ENCODE measurements at regions not wholly inside any gene's neighbourhood (a gene's known extent, or its start where the extent isn't known, plus 50 kb on each side); places are given as distances from the start of the nearest gene placed in this dataset.

- no peak for TF ChIP-seq CTCF (IDR thresholded peaks at IDR 0.05; ENCODE audit: low read depth, low read length)
- no peak for TF ChIP-seq MAX (IDR thresholded peaks at IDR 0.05; ENCODE audit: low read depth, low read length)
- no peak for TF ChIP-seq POLR2A (IDR thresholded peaks at IDR 0.05; ENCODE audit: extremely low read depth, insufficient read length)
- no peak for TF ChIP-seq MYC (IDR thresholded peaks at IDR 0.05; ENCODE audit: low read depth, low read length)
- no peak overlapping the region for H3K4me3 ChIP-seq (ENCODE audit: low read depth, low read length)
- DNase-seq (ENCODE audit: low read depth), result peak; percentile 24
These were observed 567.5 kb downstream of the TBC1D22A start for GRCh38 chr22:47329727-47330650.

- DNase-seq (ENCODE audit: low read depth), result peak; percentile 95
- no peak overlapping the region for H3K4me3 ChIP-seq (ENCODE audit: low read depth, low read length)
- peak; percentile 42; the same call in 1 of the 2 replicates for TF ChIP-seq MYC (IDR thresholded peaks at IDR 0.05; ENCODE audit: low read depth, low read length)
- peak; percentile 51 for TF ChIP-seq MAX (IDR thresholded peaks at IDR 0.05; ENCODE audit: low read depth, low read length)
- no peak for TF ChIP-seq CTCF (IDR thresholded peaks at IDR 0.05; ENCODE audit: low read depth, low read length)
- no peak for TF ChIP-seq POLR2A (IDR thresholded peaks at IDR 0.05; ENCODE audit: extremely low read depth, insufficient read length)
These were observed 566.2 kb downstream of the TBC1D22A start for GRCh38 chr22:47328550-47329243.

- DNase-seq (ENCODE audit: low read depth), result no peak
- TF ChIP-seq POLR2A (IDR thresholded peaks at IDR 0.05; ENCODE audit: extremely low read depth, insufficient read length), result no peak
- no peak for TF ChIP-seq MYC (IDR thresholded peaks at IDR 0.05; ENCODE audit: low read depth, low read length)
- no peak for TF ChIP-seq CTCF (IDR thresholded peaks at IDR 0.05; ENCODE audit: low read depth, low read length)
- TF ChIP-seq MAX (IDR thresholded peaks at IDR 0.05; ENCODE audit: low read depth, low read length), result no peak
- no peak overlapping the region for H3K4me3 ChIP-seq (ENCODE audit: low read depth, low read length)
These were observed 564.8 kb downstream of the TBC1D22A start for GRCh38 chr22:47327241-47327640.

GRCh38 chr22:47325249-47325648 is 562.8 kb downstream of the TBC1D22A start:
- H3K4me3 ChIP-seq (ENCODE audit: low read depth, low read length), result no peak overlapping the region
- no peak for TF ChIP-seq MYC (IDR thresholded peaks at IDR 0.05; ENCODE audit: low read depth, low read length)
- TF ChIP-seq CTCF (IDR thresholded peaks at IDR 0.05; ENCODE audit: low read depth, low read length), result no peak
- no peak for TF ChIP-seq MAX (IDR thresholded peaks at IDR 0.05; ENCODE audit: low read depth, low read length)
- no peak for TF ChIP-seq POLR2A (IDR thresholded peaks at IDR 0.05; ENCODE audit: extremely low read depth, insufficient read length)
- DNase-seq (ENCODE audit: low read depth), result no peak

- DNase-seq (ENCODE audit: low read depth), result no peak
- H3K4me3 ChIP-seq (ENCODE audit: low read depth, low read length), result no peak overlapping the region
- TF ChIP-seq MAX (IDR thresholded peaks at IDR 0.05; ENCODE audit: low read depth, low read length), result no peak
- no peak for TF ChIP-seq POLR2A (IDR thresholded peaks at IDR 0.05; ENCODE audit: extremely low read depth, insufficient read length)
- TF ChIP-seq MYC (IDR thresholded peaks at IDR 0.05; ENCODE audit: low read depth, low read length), result no peak
- TF ChIP-seq CTCF (IDR thresholded peaks at IDR 0.05; ENCODE audit: low read depth, low read length), result no peak
These were observed 562.1 kb downstream of the TBC1D22A start for GRCh38 chr22:47324435-47324990.

All from NB4 (cell line).